LoVo (cell line): ENCODE measurements at regions not wholly inside any gene's neighbourhood (a gene's known extent, or its start where the extent isn't known, plus 50 kb on each side); places are given as distances from the start of the nearest gene placed in this dataset.
A peak's percentile ranks its signal among the peaks of the same experiment; 100 is the strongest.
"Not testable (repeated sequence)": the region's sequence is repeated elsewhere in the genome, so short reads cannot be mapped to it uniquely, and the experiment has no call there.

Experiments used
- DNase-seq: peaks from one replicate; pipeline ENCODE4 v3.0.0-alpha.2; 2016; ENCODE audit warnings: low spot score

GRCh38 chr13:50229960-50230661 lies 214.9 kb downstream of the KCNRG start:
- DNase-seq, result peak; percentile 26

- no peak for DNase-seq
Observed at GRCh38 chr13:50230662-50230978, 215.4 kb downstream of the KCNRG start.

GRCh38 chr13:50233574-50233973 lies 218.3 kb downstream of the KCNRG start:
- DNase-seq, result not testable (repeated sequence)

GRCh38 chr13:50235604-50236342 lies 220.5 kb downstream of the KCNRG start:
- DNase-seq, result no peak

- DNase-seq, result no peak
Observed at GRCh38 chr13:50236898-50237318, 221.7 kb downstream of the KCNRG start.

- no peak for DNase-seq
Observed at GRCh38 chr13:50238922-50239321, 223.7 kb downstream of the KCNRG start.

- no peak for DNase-seq
Observed at GRCh38 chr13:50241479-50241878, 226.2 kb downstream of the KCNRG start.

- DNase-seq, result no peak
Observed at GRCh38 chr13:50243931-50244330, 228.7 kb downstream of the KCNRG start.

- DNase-seq, result no peak
Observed at GRCh38 chr13:50244355-50244712, 229.1 kb downstream of the KCNRG start.

- DNase-seq, result peak; percentile 84
Observed at GRCh38 chr13:50244713-50245574, 229.7 kb downstream of the KCNRG start.

GRCh38 chr13:50247223-50247622 lies 232.0 kb downstream of the KCNRG start:
- no peak for DNase-seq

GRCh38 chr13:50248516-50249143 lies 233.4 kb downstream of the KCNRG start:
- DNase-seq, result no peak

- DNase-seq, result no peak
Observed at GRCh38 chr13:50249144-50249521, 233.9 kb downstream of the KCNRG start.

GRCh38 chr13:50250401-50250800 lies 235.2 kb downstream of the KCNRG start:
- no peak for DNase-seq

GRCh38 chr13:50255639-50256038 lies 240.4 kb downstream of the KCNRG start:
- DNase-seq, result no peak

GRCh38 chr13:50256536-50257321 lies 241.5 kb downstream of the KCNRG start:
- not testable (repeated sequence) for DNase-seq

- DNase-seq, result no peak
Observed at GRCh38 chr13:50257646-50258045, 242.4 kb downstream of the KCNRG start.

- DNase-seq, result no peak
Observed at GRCh38 chr13:50261130-50261901, 246.1 kb downstream of the KCNRG start.

- no peak for DNase-seq
Observed at GRCh38 chr13:50267066-50267465, 251.8 kb downstream of the KCNRG start.

- DNase-seq, result no peak
Observed at GRCh38 chr13:50267917-50268316, 252.7 kb downstream of the KCNRG start.

- DNase-seq, result no peak
Observed at GRCh38 chr13:50268500-50268899, 253.3 kb downstream of the KCNRG start.
